ENCODE measurements at regions not wholly inside any gene's neighbourhood (a gene's known extent, or its start where the extent isn't known, plus 50 kb on each side); places are given as distances from the start of the nearest gene placed in this dataset.

DNA sequence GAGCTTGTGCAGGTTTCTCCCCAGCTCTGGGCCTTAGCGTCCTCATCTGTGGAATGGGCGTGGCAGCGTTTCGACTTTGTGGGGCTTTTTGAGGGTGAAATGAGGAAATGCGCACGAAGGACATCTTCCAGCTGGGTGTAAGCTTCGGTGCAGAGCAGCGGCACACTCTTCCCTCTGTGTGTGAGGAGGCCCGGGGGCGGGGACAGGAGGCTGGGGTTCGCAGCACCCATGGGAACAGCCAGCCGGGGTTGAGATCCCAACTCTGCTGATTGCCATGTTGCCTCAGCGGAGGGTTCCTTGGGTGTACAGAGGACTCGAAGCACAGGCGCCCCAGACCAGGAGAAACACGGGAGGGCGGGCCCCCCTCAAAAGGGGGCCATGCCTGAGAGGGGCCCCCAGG is 265.6 kb downstream of the NSG2 start:
- TF ChIP-seq, protein P1, sequence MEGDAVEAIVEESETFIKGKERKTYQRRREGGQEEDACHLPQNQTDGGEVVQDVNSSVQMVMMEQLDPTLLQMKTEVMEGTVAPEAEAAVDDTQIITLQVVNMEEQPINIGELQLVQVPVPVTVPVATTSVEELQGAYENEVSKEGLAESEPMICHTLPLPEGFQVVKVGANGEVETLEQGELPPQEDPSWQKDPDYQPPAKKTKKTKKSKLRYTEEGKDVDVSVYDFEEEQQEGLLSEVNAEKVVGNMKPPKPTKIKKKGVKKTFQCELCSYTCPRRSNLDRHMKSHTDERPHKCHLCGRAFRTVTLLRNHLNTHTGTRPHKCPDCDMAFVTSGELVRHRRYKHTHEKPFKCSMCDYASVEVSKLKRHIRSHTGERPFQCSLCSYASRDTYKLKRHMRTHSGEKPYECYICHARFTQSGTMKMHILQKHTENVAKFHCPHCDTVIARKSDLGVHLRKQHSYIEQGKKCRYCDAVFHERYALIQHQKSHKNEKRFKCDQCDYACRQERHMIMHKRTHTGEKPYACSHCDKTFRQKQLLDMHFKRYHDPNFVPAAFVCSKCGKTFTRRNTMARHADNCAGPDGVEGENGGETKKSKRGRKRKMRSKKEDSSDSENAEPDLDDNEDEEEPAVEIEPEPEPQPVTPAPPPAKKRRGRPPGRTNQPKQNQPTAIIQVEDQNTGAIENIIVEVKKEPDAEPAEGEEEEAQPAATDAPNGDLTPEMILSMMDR (IDR thresholded peaks at IDR 0.05) = no peak
- TF ChIP-seq POLR2A (IDR thresholded peaks at IDR 0.05) = no peak
